ENCODE measurements at regions not wholly inside any gene's neighbourhood (a gene's known extent, or its start where the extent isn't known, plus 50 kb on each side); places are given as distances from the start of the nearest gene placed in this dataset.
A peak's percentile ranks its signal among the peaks of the same experiment; 100 is the strongest.

DNA sequence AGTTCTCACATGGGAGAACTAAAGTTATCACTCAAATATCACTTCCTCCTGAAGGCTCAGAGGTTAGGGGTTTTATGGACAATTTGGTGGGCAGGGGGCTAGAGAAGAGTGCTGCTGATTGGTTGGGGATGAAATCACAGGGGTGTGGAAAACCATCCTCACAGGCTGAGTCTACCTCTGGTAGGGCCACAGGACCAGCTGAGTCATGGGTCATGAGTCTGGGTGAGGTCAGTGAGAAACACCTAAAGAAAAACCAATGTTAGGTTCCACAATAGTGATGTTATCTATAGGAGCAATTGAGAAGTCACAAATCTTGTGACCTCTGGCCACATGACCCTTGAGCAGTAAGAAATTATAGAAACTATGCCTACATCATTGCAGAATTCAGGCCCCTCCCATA, 203.3 kb upstream of the TARS1 start:
- TF ChIP-seq EP300 (IDR thresholded peaks at IDR 0.05) (no peak), POLR2AphosphoS5 (IDR thresholded peaks at IDR 0.05) (no peak), POLR2A (IDR thresholded peaks at IDR 0.05) (no peak)
- TF ChIP-seq, protein P1, sequence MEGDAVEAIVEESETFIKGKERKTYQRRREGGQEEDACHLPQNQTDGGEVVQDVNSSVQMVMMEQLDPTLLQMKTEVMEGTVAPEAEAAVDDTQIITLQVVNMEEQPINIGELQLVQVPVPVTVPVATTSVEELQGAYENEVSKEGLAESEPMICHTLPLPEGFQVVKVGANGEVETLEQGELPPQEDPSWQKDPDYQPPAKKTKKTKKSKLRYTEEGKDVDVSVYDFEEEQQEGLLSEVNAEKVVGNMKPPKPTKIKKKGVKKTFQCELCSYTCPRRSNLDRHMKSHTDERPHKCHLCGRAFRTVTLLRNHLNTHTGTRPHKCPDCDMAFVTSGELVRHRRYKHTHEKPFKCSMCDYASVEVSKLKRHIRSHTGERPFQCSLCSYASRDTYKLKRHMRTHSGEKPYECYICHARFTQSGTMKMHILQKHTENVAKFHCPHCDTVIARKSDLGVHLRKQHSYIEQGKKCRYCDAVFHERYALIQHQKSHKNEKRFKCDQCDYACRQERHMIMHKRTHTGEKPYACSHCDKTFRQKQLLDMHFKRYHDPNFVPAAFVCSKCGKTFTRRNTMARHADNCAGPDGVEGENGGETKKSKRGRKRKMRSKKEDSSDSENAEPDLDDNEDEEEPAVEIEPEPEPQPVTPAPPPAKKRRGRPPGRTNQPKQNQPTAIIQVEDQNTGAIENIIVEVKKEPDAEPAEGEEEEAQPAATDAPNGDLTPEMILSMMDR (IDR thresholded peaks at IDR 0.05) = no peak
- no peak for DNase-seq
- H3K27me3 ChIP-seq = no peaks in the 10 kb centered on the region
- no peak overlapping the region for H3K27ac ChIP-seq
- H3K4me3 ChIP-seq = no peak overlapping the region
- no peaks in the 10 kb centered on the region for H3K36me3 ChIP-seq
- H3K4me1 ChIP-seq = no peaks in the 10 kb centered on the region
- H3K9me3 ChIP-seq = no peaks in the 10 kb centered on the region
- intact Hi-C loops (cut with DNase I; ENCODE audit: low total_unique reads) = no loop called here

DNA sequence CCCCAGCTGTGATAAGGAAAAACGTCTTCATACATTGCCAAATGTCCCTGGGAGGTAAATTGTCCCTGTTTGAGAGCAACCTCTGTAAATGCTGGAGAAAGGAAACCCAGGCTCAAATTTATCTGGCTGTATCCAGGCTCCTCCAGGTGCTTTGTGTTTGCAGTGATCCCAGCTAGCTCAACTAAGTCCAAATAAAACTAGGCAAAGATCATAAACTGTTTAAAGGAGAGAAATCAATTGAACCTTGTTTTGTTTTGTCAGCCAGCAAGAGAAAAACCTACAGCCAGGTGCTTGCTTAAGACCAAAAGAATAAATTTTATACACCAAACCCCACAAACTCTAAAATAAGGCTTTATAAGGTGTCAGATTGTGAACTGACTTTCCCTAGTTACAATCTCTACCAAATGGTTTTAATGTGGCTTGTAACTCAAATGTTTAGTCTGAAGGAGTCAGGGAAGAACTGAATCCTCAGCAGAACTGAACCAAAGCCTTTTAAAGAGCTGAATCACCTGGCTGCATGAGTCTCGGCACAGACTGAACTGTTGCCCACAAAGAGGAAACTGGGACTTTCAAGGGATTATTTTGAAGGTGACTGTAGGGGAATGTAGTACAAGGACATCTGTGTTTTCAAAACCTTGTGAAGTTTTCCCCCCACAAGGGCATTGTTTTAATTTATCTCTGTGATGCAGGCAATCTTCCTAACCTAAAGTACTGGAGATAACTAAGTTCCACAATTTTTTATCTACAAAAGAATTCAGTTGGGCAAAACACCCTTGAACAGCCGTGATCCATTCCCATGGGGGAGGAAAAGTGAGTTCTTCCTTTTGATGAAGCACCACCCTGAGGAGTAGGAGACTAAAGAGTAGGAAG, 201.7 kb upstream of the TARS1 start:
- no peak for TF ChIP-seq POLR2AphosphoS5 (IDR thresholded peaks at IDR 0.05)
- no peak for TF ChIP-seq EP300 (IDR thresholded peaks at IDR 0.05)
- TF ChIP-seq, protein P1 (IDR thresholded peaks at IDR 0.05) = no peak
- no peak for TF ChIP-seq POLR2A (IDR thresholded peaks at IDR 0.05)
- Histone ChIP-seq H3K27ac (no peak overlapping the region), H3K9me3 (no peaks in the 10 kb centered on the region), H3K4me3 (no peak overlapping the region), H3K4me1 (no peaks in the 10 kb centered on the region), H3K27me3 (no peaks in the 10 kb centered on the region), H3K36me3 (no peaks in the 10 kb centered on the region)
- peak in 1 of 2 donors; percentile 23 for DNase-seq
- 27 to 47% (median 35%) methylated on average over 3 of the region's 3 CpGs for WGBS, 5 donors
- intact Hi-C loops (cut with DNase I; ENCODE audit: low total_unique reads) = no loop called here

DNA sequence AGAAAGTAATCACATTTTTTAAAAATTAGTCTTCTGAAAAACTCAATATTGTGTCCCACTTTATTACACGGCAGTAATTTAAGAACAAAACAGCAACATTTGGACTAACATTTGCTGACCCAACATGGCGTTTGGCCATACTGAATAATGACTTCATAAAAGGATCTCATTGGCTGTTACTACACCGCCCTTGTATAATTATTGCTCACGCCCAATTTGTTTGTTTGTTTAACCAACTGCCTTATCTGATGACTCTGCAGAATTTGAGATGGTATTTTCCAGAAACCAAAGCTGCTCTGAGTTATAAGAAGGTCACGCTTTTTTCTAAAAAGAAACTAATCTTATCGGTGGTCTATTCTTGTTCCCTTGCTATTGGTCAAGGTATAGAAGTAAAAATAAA, 200.2 kb upstream of the TARS1 start:
- WGBS, 5 donors = 77 to 86% (median 83%) methylated on average over 6 of the region's 6 CpGs

DNA sequence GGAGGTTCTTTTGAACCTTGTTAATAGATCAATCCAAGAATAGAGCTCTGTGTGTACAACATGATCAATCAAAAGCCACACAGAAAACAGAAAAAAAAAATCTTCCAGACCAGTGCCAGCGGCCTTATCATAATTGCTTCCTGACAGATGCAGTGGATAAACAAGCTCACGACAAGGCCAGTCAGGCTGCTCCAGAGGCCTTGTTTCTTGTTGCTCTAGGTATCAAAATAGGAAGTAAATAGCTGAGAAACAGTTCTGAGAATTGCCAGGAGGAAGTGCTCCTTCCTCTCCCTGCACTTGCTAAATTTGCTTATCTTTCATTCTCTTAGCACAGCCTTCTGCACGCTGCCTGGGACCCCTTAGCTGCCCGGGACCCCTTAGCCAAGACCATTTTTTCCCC, 199.0 kb upstream of the TARS1 start:
- no peaks in the 10 kb centered on the region for H3K9me3 ChIP-seq
- H3K4me3 ChIP-seq = no peak overlapping the region
- WGBS, 5 donors = 11 to 26% (median 16%) methylated on average over 4 of the region's 4 CpGs
- intact Hi-C loops (cut with DNase I; ENCODE audit: low total_unique reads) = no loop called here
- H3K4me1 ChIP-seq = no peaks in the 10 kb centered on the region
- TF ChIP-seq POLR2A (IDR thresholded peaks at IDR 0.05) (no peak), EP300 (IDR thresholded peaks at IDR 0.05) (no peak), POLR2AphosphoS5 (IDR thresholded peaks at IDR 0.05) (no peak)
- TF ChIP-seq, protein P1 (IDR thresholded peaks at IDR 0.05) = no peak
- no peak overlapping the region for H3K27ac ChIP-seq
- H3K36me3 ChIP-seq = no peaks in the 10 kb centered on the region
- DNase-seq = peak in 1 of 2 donors; percentile 52
- H3K27me3 ChIP-seq = no peaks in the 10 kb centered on the region

More for the DNA sequence above, 200.2 kb upstream of the TARS1 start:
- Histone ChIP-seq H3K4me3 (no peak overlapping the region), H3K36me3 (no peaks in the 10 kb centered on the region), H3K4me1 (no peaks in the 10 kb centered on the region), H3K27me3 (no peaks in the 10 kb centered on the region), H3K9me3 (no peaks in the 10 kb centered on the region), H3K27ac (no peak overlapping the region)
- TF ChIP-seq EP300 (IDR thresholded peaks at IDR 0.05) (no peak), POLR2AphosphoS5 (IDR thresholded peaks at IDR 0.05) (no peak), POLR2A (IDR thresholded peaks at IDR 0.05) (no peak)
- TF ChIP-seq, protein P1 (IDR thresholded peaks at IDR 0.05) = no peak
- intact Hi-C loops (cut with DNase I; ENCODE audit: low total_unique reads) = no loop called here
- DNase-seq = no peak

All from stomach (tissue), 8 donors.